ENCODE measurements at regions not wholly inside any gene's neighbourhood (a gene's known extent, or its start where the extent isn't known, plus 50 kb on each side); places are given as distances from the start of the nearest gene placed in this dataset.

- TF ChIP-seq NFRKB (IDR thresholded peaks at IDR 0.05) (no peak), BHLHE40 (IDR thresholded peaks at IDR 0.05; ENCODE audit: borderline replicate concordance) (no peak), ELF4 (IDR thresholded peaks at IDR 0.05) (no peak), FOXM1 (IDR thresholded peaks at IDR 0.05; ENCODE audit: borderline replicate concordance) (no peak), SP1 (IDR thresholded peaks at IDR 0.05) (no peak), SUZ12 (IDR thresholded peaks at IDR 0.05) (no peak), ZNF384 (IDR thresholded peaks at IDR 0.05) (no peak)
Measured at GRCh38 chr12:60173224-60174170, 577.7 kb downstream of the SLC16A7 start.

Data from HEK293T (cell line).